Lower lobe of right lung (tissue), 2 donors: ENCODE measurements at regions not wholly inside any gene's neighbourhood (a gene's known extent, or its start where the extent isn't known, plus 50 kb on each side); places are given as distances from the start of the nearest gene placed in this dataset.

Experiments
- ATAC-seq, 2 donors: fragments of 200-7000 bp; cut with Tn5 transposase; one replicate each; pipeline ENCODE4 v1.9.1; 2020 to 2022; ENCODE audit warnings: mild to moderate bottlenecking in 2 of 2, moderate library complexity in 2 of 2
- DNase-seq: peaks from one replicate; pipeline ENCODE4 v3.0.0-alpha.2; 2020
- H3K27ac ChIP-seq: fragments of 200-600 bp; one replicate; pipeline ENCODE4 v1.8.0; 2022
- H3K27me3 ChIP-seq: fragments of 200-600 bp; one replicate; pipeline ENCODE4 v1.8.0; 2022; ENCODE audit warnings: low read depth
- H3K36me3 ChIP-seq: fragments of 200-600 bp; one replicate; pipeline ENCODE4 v1.8.0; 2022; ENCODE audit warnings: mild to moderate bottlenecking
- H3K4me1 ChIP-seq: fragments of 200-600 bp; one replicate; pipeline ENCODE4 v1.8.0; 2022
- H3K4me3 ChIP-seq: fragments of 200-600 bp; one replicate; pipeline ENCODE4 v1.8.0; 2022; ENCODE audit warnings: mild to moderate bottlenecking
- H3K9me3 ChIP-seq: fragments of 200-600 bp; one replicate; pipeline ENCODE4 v1.8.0; 2022
- CTCF ChIP-seq: fragments of 200-600 bp; IDR thresholded peaks from one replicate; pipeline ENCODE4 v1.8.0; 2022; ENCODE audit warnings: antibody characterized with exemption, mild to moderate bottlenecking
- intact Hi-C: fragments of 100-400 bp; cut with DNase I; formaldehyde crosslinking; loops from one replicate; pipeline ENCODE4 v1.11.0; 2022
- donor health status: DM: no; HTN: yes; CAD: no; lungs with severe emphysema.

- intact Hi-C loops = no loop called here
- no peak for DNase-seq
- no peak for TF ChIP-seq CTCF
- Histone ChIP-seq H3K4me1 (no peaks in the 10 kb centered on the region), H3K9me3 (no peaks in the 10 kb centered on the region), H3K4me3 (no peak overlapping the region), H3K27ac (no peak overlapping the region), H3K36me3 (no peaks in the 10 kb centered on the region), H3K27me3 (no peaks in the 10 kb centered on the region)
- ATAC-seq = no peak
Measured at GRCh38 chr21:38622081-38622826, 124.0 kb upstream of the ERG start.

DNA sequence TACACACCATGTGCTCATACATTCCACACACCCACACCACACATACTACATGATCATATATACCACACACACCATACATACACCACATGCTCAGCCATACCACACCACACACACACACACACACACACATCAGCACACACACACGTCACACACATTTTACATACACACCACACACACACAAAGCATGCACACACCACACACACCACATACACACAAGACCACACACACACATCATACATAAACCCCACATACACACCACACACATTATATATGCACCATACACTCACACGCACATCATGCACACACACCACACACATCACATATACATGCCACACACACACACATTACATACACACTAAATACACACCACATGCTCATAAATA is 124.5 kb upstream of the ERG start:
- intact Hi-C loops = no loop called here
- Histone ChIP-seq H3K27me3 (no peaks in the 10 kb centered on the region), H3K9me3 (no peaks in the 10 kb centered on the region), H3K27ac (no peak overlapping the region), H3K36me3 (no peaks in the 10 kb centered on the region), H3K4me3 (no peak overlapping the region), H3K4me1 (no peaks in the 10 kb centered on the region)
- DNase-seq (no peak), ATAC-seq (no peak)
- no peak for TF ChIP-seq CTCF

- DNase-seq (no peak), ATAC-seq (no peak)
- no peak overlapping the region for H3K4me3 ChIP-seq
- H3K27me3 ChIP-seq = no peaks in the 10 kb centered on the region
- H3K4me1 ChIP-seq = no peaks in the 10 kb centered on the region
- intact Hi-C loops = no loop called here
- H3K9me3 ChIP-seq = no peaks in the 10 kb centered on the region
- no peaks in the 10 kb centered on the region for H3K36me3 ChIP-seq
- H3K27ac ChIP-seq = no peak overlapping the region
- no peak for TF ChIP-seq CTCF
Measured at GRCh38 chr21:38623552-38623951, 125.3 kb upstream of the ERG start.

DNA sequence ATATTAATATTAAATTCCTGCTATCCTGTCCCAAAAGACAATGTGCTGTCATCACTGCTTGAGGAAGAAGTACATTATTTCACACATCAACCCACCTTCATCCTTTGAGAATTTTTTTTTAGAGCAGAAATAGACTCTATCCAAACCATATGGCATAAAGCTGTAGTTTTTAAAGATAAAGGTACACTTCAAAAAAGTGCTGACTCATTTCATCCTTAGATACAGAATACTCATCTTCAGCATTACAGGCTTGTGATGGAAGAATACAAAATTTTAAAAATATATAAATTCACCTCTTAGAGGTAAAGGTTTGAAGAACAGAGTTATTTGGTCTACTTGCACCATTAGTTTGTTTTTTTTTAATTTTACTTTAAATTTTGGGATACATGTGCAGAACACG is 126.7 kb upstream of the ERG start:
- H3K36me3 ChIP-seq = no peaks in the 10 kb centered on the region
- H3K9me3 ChIP-seq = no peaks in the 10 kb centered on the region
- ATAC-seq = no peak
- no peaks in the 10 kb centered on the region for H3K4me1 ChIP-seq
- no peaks in the 10 kb centered on the region for H3K27me3 ChIP-seq
- H3K4me3 ChIP-seq = no peak overlapping the region
- TF ChIP-seq CTCF = no peak
- no peak for DNase-seq
- no peak overlapping the region for H3K27ac ChIP-seq
- intact Hi-C loops = no loop called here

GRCh38 chr21:38626306-38626705 is 128.0 kb upstream of the ERG start:
- no peaks in the 10 kb centered on the region for H3K4me1 ChIP-seq
- no peak for TF ChIP-seq CTCF
- ATAC-seq (no peak), DNase-seq (no peak)
- no peaks in the 10 kb centered on the region for H3K9me3 ChIP-seq
- intact Hi-C loops = no loop called here
- no peak overlapping the region for H3K27ac ChIP-seq
- no peak overlapping the region for H3K4me3 ChIP-seq
- H3K36me3 ChIP-seq = no peaks in the 10 kb centered on the region
- H3K27me3 ChIP-seq = no peaks in the 10 kb centered on the region
